Left ventricle myocardium inferior (tissue), 1 donor: ENCODE measurements at regions not wholly inside any gene's neighbourhood (a gene's known extent, or its start where the extent isn't known, plus 50 kb on each side); places are given as distances from the start of the nearest gene placed in this dataset.

Experiments
- DNase-seq: peaks from one replicate; pipeline ENCODE4 v3.0.0-alpha.2; 2020
- H3K27ac ChIP-seq: fragments of 200-600 bp; replicated peaks from 2 replicates; pipeline ENCODE4 v1.8.0; 2021
- H3K27me3 ChIP-seq: fragments of 200-600 bp; 2 replicates; pipeline ENCODE4 v1.8.0; 2021; ENCODE audit warnings: low read depth
- H3K36me3 ChIP-seq: fragments of 200-600 bp; 2 replicates; pipeline ENCODE4 v1.8.0; 2021
- H3K4me1 ChIP-seq: fragments of 200-600 bp; 2 replicates; pipeline ENCODE4 v1.8.0; 2021
- H3K4me3 ChIP-seq: fragments of 200-600 bp; 2 replicates; pipeline ENCODE4 v1.8.0; 2021; ENCODE audit warnings: mild to moderate bottlenecking, moderate library complexity
- H3K9me3 ChIP-seq: fragments of 200-600 bp; replicated peaks from 2 replicates; pipeline ENCODE4 v1.8.0; 2021
- CTCF ChIP-seq: fragments of 200-600 bp; IDR thresholded peaks from 2 replicates; pipeline ENCODE4 v1.8.0; 2021; ENCODE audit warnings: antibody characterized with exemption, mild to moderate bottlenecking, borderline replicate concordance
- intact Hi-C: fragments of 100-400 bp; cut with micrococcal nuclease; formaldehyde crosslinking; loops from one replicate; pipeline ENCODE4 v1.11.0; 2022
- donor health status: DM: no; HTN: yes; CAD: no; lungs with severe emphysema.

DNA sequence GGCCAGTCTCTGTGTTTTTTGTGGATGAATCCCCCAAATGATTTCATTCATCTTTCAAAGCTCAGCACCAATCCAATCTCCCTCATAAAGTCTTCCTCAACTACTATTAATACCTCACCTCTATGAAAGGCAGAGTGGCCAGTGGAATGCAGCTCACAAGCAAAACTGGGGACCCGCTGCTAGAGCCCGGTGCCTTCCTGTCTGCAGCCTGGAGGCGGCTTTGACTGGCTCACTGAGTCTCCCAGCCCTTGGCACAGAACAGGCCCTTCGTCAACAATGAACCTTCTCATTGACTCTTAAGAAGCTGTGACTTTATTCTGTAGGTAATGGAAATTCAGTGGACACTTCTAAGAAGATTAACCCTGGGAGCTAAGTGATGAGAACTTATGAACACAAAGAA is 86.8 kb upstream of the RAB4A start:
- Histone ChIP-seq H3K4me3 (no peak overlapping the region), H3K27me3 (no peaks in the 10 kb centered on the region), H3K36me3 (no peaks in the 10 kb centered on the region), H3K4me1 (no peaks in the 10 kb centered on the region), H3K9me3 (no peaks in the 10 kb centered on the region), H3K27ac (no peak overlapping the region)
- no peak for TF ChIP-seq CTCF
- intact Hi-C loops: no loop called here
- DNase-seq: no peak

- H3K4me3 ChIP-seq: no peak overlapping the region
- H3K27me3 ChIP-seq: no peaks in the 10 kb centered on the region
- intact Hi-C loops: no loop called here
- no peak overlapping the region for H3K27ac ChIP-seq
- no peaks in the 10 kb centered on the region for H3K4me1 ChIP-seq
- no peaks in the 10 kb centered on the region for H3K9me3 ChIP-seq
- no peaks in the 10 kb centered on the region for H3K36me3 ChIP-seq
- DNase-seq: no peak
- TF ChIP-seq CTCF: no peak
Measured at GRCh38 chr1:229185963-229186362, 84.9 kb upstream of the RAB4A start.

DNA sequence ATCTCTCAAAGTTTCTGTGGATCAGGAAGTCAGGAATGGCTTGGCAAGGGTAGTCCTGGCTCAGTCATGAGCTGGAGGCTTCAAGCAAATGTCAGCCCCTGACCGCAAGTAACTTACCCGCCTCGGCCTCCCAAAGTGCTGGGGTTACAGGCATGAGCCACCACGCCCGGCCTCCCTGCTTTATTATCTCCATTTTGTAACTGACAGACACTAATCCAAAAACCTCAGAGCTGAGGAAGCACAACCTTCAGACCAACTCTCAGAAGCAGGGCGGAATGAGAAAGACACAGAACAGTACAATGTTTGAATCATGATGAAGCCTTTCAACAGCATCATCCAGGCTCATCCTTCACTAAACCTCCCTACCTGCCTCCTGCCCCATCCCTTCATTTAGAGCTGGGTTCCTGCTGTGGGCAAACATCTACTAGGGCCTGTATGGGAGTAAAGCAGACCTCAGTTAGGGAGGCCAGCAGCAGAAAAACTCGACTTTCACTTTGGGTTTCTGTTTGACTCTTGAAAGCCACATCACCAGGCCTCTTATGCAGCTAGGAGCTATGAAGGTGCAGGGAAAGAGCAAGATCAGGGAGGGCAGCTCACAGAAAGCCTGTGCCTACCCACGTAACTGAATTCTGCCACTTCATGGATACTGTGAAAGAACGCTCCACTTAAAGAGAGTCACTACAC is 84.4 kb upstream of the RAB4A start:
- no peaks in the 10 kb centered on the region for H3K27me3 ChIP-seq
- no peaks in the 10 kb centered on the region for H3K4me1 ChIP-seq
- H3K27ac ChIP-seq: no peak overlapping the region
- DNase-seq: no peak
- intact Hi-C loops: no loop called here
- H3K36me3 ChIP-seq: no peaks in the 10 kb centered on the region
- no peak for TF ChIP-seq CTCF
- no peak overlapping the region for H3K4me3 ChIP-seq
- H3K9me3 ChIP-seq: no peaks in the 10 kb centered on the region

DNA sequence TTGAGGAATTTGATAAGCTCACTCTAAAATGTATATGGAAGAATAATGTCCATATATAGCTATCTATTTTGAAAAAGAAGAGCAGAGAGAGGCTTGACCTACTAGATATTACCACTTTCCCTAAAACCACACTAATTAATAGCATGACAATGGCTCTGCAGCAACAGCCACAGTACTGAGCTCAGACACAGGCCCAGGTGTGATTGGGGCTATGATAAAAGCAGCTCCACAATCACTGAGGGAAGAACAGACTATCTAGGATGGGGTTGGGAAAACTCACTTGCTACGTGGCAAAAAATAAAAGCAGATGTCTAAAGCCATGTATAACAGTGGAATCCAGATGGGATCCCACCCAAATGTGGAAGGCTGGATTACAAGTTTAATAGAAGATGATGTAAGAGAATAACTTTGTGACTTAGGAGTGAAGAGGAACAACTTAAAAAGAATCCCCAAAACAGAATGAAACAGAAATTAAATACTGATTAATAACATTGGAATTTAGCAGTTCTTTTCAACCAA is 80.8 kb upstream of the RAB4A start:
- Histone ChIP-seq H3K9me3 (no peaks in the 10 kb centered on the region), H3K4me3 (no peak overlapping the region), H3K27me3 (no peaks in the 10 kb centered on the region), H3K4me1 (no peaks in the 10 kb centered on the region), H3K27ac (no peak overlapping the region), H3K36me3 (no peaks in the 10 kb centered on the region)
- DNase-seq: no peak
- intact Hi-C loops: no loop called here
- TF ChIP-seq CTCF: no peak

DNA sequence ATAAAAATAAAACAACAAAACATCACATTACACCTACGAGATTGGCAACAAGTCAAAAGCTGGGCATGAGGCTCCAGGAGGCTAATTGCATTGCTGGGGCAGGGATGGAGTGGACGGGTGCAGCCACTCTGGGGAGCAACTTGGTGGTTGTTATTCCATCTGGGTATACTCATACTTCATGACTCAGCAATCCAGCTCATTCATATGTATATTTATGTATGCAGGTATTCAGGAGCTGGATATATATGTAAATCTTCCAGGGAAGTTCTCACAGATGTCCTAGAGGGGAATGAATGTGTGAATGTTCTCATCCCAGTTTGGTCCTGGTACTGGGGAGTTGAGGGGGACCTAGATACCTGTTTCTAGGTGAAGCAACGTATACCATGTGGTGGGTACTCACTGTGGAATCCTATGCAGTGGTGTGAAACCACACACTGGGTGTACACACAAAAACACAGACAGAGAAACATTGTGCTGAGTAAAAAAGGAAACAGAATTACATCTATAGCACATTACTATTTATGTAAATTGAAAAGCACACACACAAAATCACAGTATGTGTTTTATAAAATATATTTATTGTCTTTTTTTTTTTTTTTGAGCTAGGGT is 79.7 kb upstream of the RAB4A start:
- Histone ChIP-seq H3K27me3 (no peaks in the 10 kb centered on the region), H3K27ac (no peak overlapping the region), H3K4me1 (no peaks in the 10 kb centered on the region), H3K4me3 (no peak overlapping the region), H3K9me3 (no peaks in the 10 kb centered on the region), H3K36me3 (no peaks in the 10 kb centered on the region)
- no peak for DNase-seq
- TF ChIP-seq CTCF: no peak
- intact Hi-C loops: no loop called here
